Skeletal muscle tissue (tissue), 3 donors: ENCODE measurements at regions not wholly inside any gene's neighbourhood (a gene's known extent, or its start where the extent isn't known, plus 50 kb on each side); places are given as distances from the start of the nearest gene placed in this dataset.

Source experiments
- H3K27ac ChIP-seq: one replicate; pipeline ENCODE4 v1.7.0; 2013; ENCODE audit warnings: mild to moderate bottlenecking, low read depth, low read length, inconsistent platforms
- H3K27me3 ChIP-seq, 3 donors: one replicate each; pipeline ENCODE4 v1.7.0; 2013; ENCODE audit warnings: low read length in 3 of 3; ENCODE audit not compliant: control insufficient read depth in 3 of 3, insufficient read depth in 3 of 3
- H3K36me3 ChIP-seq, 3 donors: one replicate each; pipeline ENCODE4 v1.7.0; 2013; ENCODE audit warnings: low read length in 3 of 3; ENCODE audit not compliant: control insufficient read depth in 3 of 3, insufficient read depth in 3 of 3
- H3K4me1 ChIP-seq, 3 donors: one replicate each; pipeline ENCODE4 v1.7.0; 2013; ENCODE audit warnings: low read length in 3 of 3, mild to moderate bottlenecking in 3 of 3; ENCODE audit not compliant: control insufficient read depth in 3 of 3, insufficient read depth in 3 of 3
- H3K4me3 ChIP-seq, 3 donors: one replicate each; pipeline ENCODE4 v1.7.0; 2013; ENCODE audit warnings: low read length in 3 of 3
- H3K9ac ChIP-seq, 3 donors: one replicate each; pipeline ENCODE4 v1.7.0; 2013; ENCODE audit warnings: low read length in 3 of 3, mild to moderate bottlenecking in 3 of 3, moderate library complexity in 2 of 3, low read depth in 1 of 3
- H3K9me3 ChIP-seq, 3 donors: one replicate each; pipeline ENCODE4 v1.7.0; 2013; ENCODE audit warnings: low read length in 3 of 3; ENCODE audit not compliant: control insufficient read depth in 3 of 3
- donor health status: Osteomylitis.

DNA sequence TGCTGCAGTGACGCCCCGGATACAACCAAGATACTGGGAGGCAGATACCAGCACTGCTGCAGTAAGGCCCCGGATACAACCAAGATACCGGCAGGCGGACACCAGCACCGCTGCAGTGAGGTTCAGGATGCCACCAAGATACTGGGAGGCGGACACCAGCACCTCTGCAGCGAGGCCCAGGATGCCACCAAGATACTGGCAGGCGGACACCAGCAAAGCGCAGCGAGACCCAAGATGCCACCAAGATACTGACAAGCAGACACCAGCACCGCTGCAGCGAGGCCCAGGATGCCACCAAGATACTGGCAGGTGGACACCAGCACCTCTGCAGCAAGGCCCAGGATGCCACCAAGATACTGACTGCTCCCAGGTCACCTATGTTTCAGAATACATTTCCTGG is 225.2 kb downstream of the BRD1 start:
- Histone ChIP-seq H3K4me1 (no peaks in the 10 kb centered on the region), H3K9me3 (peaks cover 0 to 5% (median 3%) of the 10 kb centered on the region in 3 donors), H3K27me3 (peaks cover 4 to 10% (median 6%) of the 10 kb centered on the region in 3 donors), H3K36me3 (no peaks in the 10 kb centered on the region), H3K9ac (no peak overlapping the region), H3K4me3 (no peak overlapping the region), H3K27ac (no peak overlapping the region)

- H3K9ac ChIP-seq = no peak overlapping the region
- no peaks in the 10 kb centered on the region for H3K4me1 ChIP-seq
- H3K9me3 ChIP-seq = peaks cover 0 to 5% (median 4%) of the 10 kb centered on the region in 3 donors
- H3K4me3 ChIP-seq = no peak overlapping the region
- peaks cover 4 to 10% (median 6%) of the 10 kb centered on the region in 3 donors for H3K27me3 ChIP-seq
- no peaks in the 10 kb centered on the region for H3K36me3 ChIP-seq
- no peak overlapping the region for H3K27ac ChIP-seq
Measured at GRCh38 chr22:49601614-49602321, 225.9 kb downstream of the BRD1 start.

DNA sequence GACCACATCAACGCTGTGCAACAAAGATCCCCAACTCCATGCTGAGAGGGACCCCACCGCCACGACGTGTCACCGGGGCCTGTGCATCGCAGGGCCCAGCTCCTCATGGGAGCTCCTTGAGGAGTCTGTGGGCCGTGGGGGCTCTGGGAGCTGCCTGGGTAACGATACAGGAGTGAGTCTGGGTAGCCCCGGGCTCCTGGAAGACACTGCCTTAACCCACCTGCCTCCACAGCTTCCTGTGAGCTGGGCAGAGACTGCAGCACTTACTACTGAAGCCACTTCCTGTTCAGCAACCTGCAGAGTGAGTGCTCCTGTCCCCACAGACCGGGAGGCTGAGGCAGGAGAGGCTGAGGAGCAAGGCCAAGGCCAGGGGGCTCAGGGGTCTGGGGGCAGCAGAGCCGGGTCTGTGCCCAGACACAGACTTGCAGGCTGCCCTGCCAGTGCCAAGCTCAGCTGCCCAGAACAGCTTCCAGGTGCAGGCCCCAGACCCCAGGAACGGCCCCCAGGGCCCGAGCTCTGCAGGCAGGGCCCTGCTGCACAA is 226.7 kb downstream of the BRD1 start:
- H3K27ac ChIP-seq = no peak overlapping the region
- H3K27me3 ChIP-seq = peaks cover 4 to 10% (median 6%) of the 10 kb centered on the region in 3 donors
- peaks cover 2 to 5% (median 4%) of the 10 kb centered on the region in 3 donors for H3K9me3 ChIP-seq
- H3K4me1 ChIP-seq = no peaks in the 10 kb centered on the region
- no peaks in the 10 kb centered on the region for H3K36me3 ChIP-seq
- H3K9ac ChIP-seq = no peak overlapping the region
- no peak overlapping the region for H3K4me3 ChIP-seq

GRCh38 chr22:49600468-49600867 is 227.2 kb downstream of the BRD1 start:
- Histone ChIP-seq H3K36me3 (no peaks in the 10 kb centered on the region), H3K4me3 (no peak overlapping the region), H3K9ac (no peak overlapping the region), H3K27ac (no peak overlapping the region), H3K9me3 (peaks cover 4 to 6% (median 5%) of the 10 kb centered on the region in 3 donors), H3K4me1 (no peaks in the 10 kb centered on the region), H3K27me3 (peaks cover 4 to 10% (median 6%) of the 10 kb centered on the region in 3 donors)

GRCh38 chr22:49599691-49600455 is 227.8 kb downstream of the BRD1 start:
- no peak overlapping the region for H3K4me3 ChIP-seq
- peaks cover 4 to 10% (median 6%) of the 10 kb centered on the region in 3 donors for H3K27me3 ChIP-seq
- no peak overlapping the region for H3K9ac ChIP-seq
- peaks cover 3 to 8% (median 4%) of the 10 kb centered on the region in 3 donors for H3K9me3 ChIP-seq
- no peaks in the 10 kb centered on the region for H3K36me3 ChIP-seq
- H3K4me1 ChIP-seq = no peaks in the 10 kb centered on the region
- H3K27ac ChIP-seq = no peak overlapping the region

DNA sequence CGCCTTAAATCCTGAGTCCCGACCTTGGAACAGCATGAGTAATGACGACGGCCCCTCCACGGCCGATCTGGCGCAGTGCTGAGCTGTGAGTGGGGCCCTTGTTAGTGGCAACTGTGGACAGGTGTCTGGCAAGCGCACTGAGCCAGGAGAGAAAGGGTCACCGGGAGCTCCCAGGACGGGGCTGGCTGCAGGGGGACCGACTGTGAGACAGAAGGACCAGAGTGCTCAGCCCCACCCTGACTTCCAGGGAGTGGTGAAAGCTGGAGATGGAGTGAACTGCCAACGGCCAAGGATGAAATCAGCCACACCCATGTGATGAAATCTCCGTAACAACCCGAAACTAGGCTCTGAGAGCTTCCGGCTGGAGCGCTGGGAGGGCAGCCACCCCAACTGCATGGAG is 228.6 kb downstream of the BRD1 start:
- Histone ChIP-seq H3K9me3 (peaks cover 3 to 10% (median 3%) of the 10 kb centered on the region in 3 donors), H3K36me3 (no peaks in the 10 kb centered on the region), H3K4me3 (no peak overlapping the region), H3K27ac (no peak overlapping the region), H3K9ac (no peak overlapping the region), H3K27me3 (peaks cover 4 to 10% (median 6%) of the 10 kb centered on the region in 3 donors), H3K4me1 (no peaks in the 10 kb centered on the region)

DNA sequence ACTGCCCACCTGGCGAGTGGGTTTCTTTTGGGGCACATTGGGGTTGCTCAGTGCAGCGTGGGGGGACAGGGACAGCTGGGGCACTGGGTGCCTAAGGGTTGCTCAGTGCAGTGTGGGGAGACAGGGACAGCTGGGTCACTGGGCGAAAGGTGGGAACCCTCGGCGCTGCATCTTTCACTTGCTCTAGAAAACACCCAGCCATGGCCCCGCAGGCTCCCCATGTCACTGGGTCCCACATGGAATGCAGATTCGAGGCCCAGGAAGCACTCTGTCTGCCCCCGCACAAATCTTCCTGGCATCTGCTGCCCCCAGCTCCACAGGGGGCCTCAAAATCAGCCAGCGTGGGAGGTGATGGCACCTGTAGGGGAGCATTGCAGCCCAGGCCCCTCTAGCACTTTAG is 229.3 kb downstream of the BRD1 start:
- Histone ChIP-seq H3K4me3 (no peak overlapping the region), H3K9me3 (peaks cover 0 to 10% (median 3%) of the 10 kb centered on the region in 3 donors), H3K27ac (no peak overlapping the region), H3K36me3 (no peaks in the 10 kb centered on the region), H3K27me3 (peaks cover 4 to 10% (median 6%) of the 10 kb centered on the region in 3 donors), H3K4me1 (no peaks in the 10 kb centered on the region), H3K9ac (no peak overlapping the region)

- H3K4me3 ChIP-seq = no peak overlapping the region
- H3K36me3 ChIP-seq = no peaks in the 10 kb centered on the region
- H3K9ac ChIP-seq = no peak overlapping the region
- no peak overlapping the region for H3K27ac ChIP-seq
- H3K27me3 ChIP-seq = peaks cover 4 to 10% (median 6%) of the 10 kb centered on the region in 3 donors
- peaks cover 0 to 10% (median 3%) of the 10 kb centered on the region in 3 donors for H3K9me3 ChIP-seq
- no peaks in the 10 kb centered on the region for H3K4me1 ChIP-seq
Measured at GRCh38 chr22:49597428-49598039, 230.1 kb downstream of the BRD1 start.

GRCh38 chr22:49595465-49596078 is 232.1 kb downstream of the BRD1 start:
- Histone ChIP-seq H3K4me1 (no peaks in the 10 kb centered on the region), H3K27me3 (peaks cover 4 to 16% (median 6%) of the 10 kb centered on the region in 3 donors), H3K4me3 (no peak overlapping the region), H3K9me3 (peaks cover 0 to 10% (median 3%) of the 10 kb centered on the region in 3 donors), H3K27ac (no peak overlapping the region), H3K9ac (no peak overlapping the region), H3K36me3 (no peaks in the 10 kb centered on the region)
